GM19438 (cell line): ENCODE measurements at regions not wholly inside any gene's neighbourhood (a gene's known extent, or its start where the extent isn't known, plus 50 kb on each side); places are given as distances from the start of the nearest gene placed in this dataset.
"Not testable (repeated sequence)": the region's sequence is repeated elsewhere in the genome, so short reads cannot be mapped to it uniquely, and the experiment has no call there.

Experiments used
- ATAC-seq: cut with Tn5 transposase; IDR thresholded peaks from one replicate; pipeline ENCODE4 v1.9.1; 2021; ENCODE audit warnings: low read depth; ENCODE audit not compliant: unreplicated experiment

- ATAC-seq, result not testable (repeated sequence)
Observed at GRCh38 chr15:84534561-84535235, 66.1 kb upstream of the ZSCAN2 start.

DNA sequence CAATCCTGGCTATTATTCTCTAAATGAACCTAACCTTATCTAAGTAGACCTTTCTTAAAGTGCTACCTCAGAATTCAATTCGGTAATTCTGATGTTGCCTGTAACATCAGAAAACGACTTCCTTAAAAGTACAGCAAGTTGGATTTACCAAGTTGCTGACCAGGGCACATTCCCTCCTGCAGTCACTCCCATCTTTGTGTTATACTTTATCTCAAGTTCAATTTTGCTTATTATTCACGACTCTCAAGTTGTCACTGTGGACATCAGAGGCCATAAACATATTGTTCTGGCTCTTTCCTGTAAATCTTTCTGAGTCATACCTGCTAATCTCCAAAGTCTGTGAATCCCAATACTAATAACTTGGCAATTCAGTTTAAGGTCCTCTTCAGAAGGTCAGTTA lies 64.6 kb upstream of the ZSCAN2 start:
- ATAC-seq, result not testable (repeated sequence)

- not testable (repeated sequence) for ATAC-seq
Observed at GRCh38 chr15:84544586-84544985, 56.2 kb upstream of the ZSCAN2 start.

- not testable (repeated sequence) for ATAC-seq
Observed at GRCh38 chr15:84547150-84547549, 53.7 kb upstream of the ZSCAN2 start.

DNA sequence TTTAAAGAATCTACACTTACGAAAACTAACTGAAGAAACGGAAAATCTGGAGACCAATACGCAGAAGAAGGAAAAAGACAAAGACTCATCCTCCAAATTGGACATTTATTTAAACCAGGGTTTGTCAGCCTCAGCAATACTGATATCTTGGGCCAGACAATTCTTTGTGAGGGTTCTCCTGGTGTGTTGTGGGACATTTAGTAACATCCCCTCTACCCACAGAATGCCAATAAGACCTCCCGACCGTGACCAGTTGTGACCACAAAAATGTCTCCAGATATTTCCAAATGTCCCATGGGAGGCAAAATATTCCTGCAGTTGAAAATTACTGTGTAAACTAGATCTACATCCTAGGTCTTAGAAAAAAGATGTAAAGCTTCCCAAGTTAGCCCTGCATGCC lies 50.3 kb upstream of the ZSCAN2 start:
- not testable (repeated sequence) for ATAC-seq
